Stimulated activated CD8-positive, alpha-beta memory T cell treated with anti-CD3 and anti-CD28 coated beads, Interleukin-7, amount 100 ng/mL, for 1 hour (primary cell): ENCODE measurements at regions not wholly inside any gene's neighbourhood (a gene's known extent, or its start where the extent isn't known, plus 50 kb on each side); places are given as distances from the start of the nearest gene placed in this dataset.
A peak's percentile ranks its signal among the peaks of the same experiment; 100 is the strongest.
"Not testable (repeated sequence)": the region's sequence is repeated elsewhere in the genome, so short reads cannot be mapped to it uniquely, and the experiment has no call there.

Experiments
- DNase-seq, 2 donors: peaks; one replicate each; pipeline ENCODE4 v3.0.0-alpha.2; 2020; ENCODE audit warnings: low read depth in 2 of 2

DNA sequence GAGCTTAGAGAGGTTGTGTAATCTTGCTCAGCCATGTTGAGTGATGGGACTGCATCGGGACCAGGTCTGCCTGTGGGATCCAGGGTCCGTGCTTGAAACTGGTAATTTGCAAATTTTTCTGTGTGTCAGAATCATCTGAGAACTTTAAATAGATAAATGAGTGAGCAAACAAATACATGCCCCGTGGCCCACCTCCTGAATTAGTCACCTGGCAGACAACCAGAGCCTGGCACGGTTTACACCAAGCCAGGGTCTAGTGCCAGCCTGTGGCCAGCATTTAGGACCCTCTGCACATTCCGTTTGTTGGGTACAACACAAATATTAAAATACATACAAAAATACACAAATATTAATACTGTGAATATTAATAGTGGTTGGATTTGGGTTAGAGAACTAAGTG lies 90.6 kb upstream of the STOX2 start:
- no peak for DNase-seq

DNA sequence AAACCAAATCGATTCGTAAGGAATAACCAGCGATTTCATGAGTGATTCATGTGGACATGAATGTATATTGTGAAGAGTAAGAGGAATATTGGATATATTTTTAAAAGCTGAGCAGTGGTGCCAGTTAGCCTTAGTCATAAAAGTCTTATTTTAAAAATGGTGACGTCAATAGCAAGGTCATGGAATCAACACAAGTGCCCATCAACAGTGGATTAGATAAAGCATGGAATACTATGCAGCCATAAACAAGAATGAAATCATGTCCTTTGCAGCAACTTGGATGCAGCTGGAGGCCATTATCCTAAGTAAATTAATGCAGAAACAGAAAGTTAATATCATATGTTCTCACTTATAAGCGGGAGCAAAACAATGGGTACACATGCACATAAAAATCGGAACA lies 89.0 kb upstream of the STOX2 start:
- no peak for DNase-seq

DNA sequence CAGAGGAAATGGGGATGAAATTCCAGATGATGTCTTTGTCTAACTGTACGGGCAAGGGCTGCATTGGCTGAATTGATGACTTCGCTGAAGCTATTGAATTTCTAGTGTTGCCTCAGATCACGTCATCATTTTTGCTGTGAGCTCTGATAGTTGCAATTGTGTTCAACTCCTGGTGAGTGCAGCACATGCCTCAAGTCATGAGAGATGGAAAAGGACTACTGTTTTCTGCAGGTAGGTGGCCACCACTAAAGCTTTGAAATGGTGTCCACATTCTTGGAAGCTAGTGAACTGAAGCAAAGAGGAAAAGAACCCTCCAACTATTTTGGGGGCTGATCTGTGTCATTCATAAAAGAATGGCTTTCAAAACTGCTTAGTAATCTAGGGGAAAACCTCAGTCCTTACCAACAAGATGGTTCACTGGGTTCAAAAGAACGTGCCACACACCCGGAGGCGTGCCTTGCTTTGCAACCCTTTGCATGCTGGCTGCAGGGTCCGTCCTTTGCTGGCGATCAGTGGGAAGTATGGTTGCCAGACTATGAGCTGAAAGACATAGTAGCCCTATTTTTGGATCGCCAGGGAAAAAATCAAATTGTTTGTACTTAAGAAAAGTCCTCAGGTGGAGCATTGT lies 88.1 kb upstream of the STOX2 start:
- no peak for DNase-seq

DNA sequence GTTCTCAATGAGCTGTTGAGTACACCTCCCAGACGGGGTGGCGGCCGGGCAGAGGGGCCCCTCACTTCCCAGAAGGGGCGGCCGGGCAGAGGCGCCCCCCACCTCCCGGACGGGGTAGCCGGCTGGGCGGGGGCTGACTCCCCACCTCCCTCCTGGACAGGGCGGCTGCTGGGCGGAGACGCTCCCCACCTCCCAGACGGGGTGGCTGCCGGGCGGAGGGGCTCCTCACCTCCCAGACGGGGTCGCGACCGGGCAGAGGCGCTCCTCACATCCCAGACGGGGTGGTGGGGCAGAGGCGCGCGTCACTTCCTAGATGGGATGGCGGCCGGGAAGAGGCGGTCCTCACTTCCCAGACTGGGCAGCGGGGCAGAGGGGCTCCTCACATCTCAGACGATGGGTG lies 86.5 kb upstream of the STOX2 start:
- DNase-seq, result not testable (repeated sequence)

DNA sequence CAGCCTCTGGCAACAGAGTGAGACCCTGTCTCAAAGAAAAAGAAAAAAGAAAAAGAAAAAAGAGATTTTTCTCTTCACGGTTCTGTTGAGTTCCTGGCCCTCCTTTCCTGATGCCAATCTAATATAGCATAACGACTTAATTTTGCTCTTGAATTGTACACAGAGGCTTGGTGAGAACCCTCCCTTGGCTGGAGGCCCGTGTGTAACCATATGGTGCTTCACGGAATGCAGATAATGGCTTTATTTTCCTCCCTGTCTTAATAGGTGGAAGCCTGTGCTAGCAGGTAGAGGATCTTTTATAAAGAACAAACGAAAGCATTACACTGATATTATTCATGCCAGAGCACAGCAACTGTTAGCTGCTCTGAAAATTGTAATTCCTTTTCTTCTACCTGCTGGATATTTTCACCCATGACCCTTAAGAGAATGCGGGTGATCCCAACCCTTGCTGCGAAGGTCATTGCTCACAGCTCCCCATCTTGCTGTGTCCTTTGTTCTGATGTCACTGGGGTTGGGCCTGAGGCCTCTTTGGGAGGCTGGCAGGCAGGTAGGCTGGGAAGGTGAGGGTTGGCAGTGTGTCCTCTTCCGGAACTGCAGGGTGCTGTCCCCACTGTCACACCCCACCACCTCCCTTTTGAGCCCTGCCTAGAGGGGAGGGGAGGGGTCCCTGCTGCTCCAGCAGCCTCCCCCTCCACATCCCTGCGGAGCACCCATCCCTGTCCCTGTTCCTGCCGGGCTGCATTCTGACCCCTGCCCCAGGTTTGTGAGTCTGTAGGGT lies 83.8 kb upstream of the STOX2 start:
- no peak for DNase-seq

DNA sequence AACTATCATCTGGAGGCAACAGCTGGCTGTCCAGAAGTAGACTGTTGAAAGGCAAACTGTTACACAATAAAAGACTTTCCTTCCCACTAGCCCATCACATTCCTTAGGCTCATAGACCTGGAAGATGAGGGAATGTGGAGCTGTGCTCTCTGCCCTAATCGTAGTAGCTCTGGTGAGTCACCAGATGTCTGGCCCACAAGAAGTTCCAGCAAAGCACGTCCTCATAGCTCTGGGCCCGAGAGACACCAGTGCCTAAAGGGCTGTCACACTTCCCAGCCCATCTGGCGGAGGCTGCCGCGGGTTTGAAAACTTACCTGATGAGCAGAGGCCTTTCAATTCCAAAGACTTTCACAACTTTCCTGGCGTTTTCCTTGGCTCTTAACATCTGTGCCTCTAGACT lies 81.7 kb upstream of the STOX2 start:
- DNase-seq, result no peak

DNA sequence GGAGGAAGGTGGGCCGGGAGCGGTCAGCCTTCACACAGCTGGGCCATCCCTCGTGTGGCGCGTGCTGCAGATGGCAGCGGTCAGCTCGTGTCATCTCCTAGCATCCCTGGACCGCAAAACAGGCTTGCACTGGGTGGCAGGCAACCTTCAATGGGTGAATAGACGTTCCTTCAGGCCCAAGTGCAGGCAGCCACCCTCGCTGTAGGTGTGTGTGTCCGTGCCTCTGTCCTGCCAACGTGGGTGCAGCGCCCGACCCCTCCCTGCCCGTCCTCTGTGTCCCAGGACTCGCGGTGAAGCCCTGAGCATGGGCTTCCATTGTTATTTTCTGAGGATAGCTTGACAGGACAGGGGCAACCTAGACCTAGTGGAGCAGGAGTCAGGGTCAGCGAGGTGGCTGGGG lies 79.8 kb upstream of the STOX2 start:
- DNase-seq, result no peak

DNA sequence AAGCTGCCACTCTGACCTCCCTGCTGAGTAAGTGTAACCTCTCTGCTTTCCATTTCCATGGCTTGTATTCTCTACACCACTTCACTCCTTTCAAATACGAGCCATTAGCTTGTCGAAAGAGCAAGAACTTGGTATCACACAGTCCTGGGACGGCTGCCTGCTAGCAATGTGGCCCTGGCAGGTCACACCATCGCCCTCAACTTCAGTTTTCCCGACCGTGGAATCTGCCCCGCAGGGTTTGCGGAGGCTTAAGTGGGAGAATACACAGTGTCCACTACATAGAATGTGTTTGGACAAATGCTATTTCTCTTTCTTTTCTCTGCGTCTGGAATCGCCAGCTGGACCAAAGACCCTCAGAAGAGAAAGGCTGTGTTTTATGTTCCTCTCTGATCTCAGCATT lies 78.6 kb upstream of the STOX2 start:
- no peak for DNase-seq

DNA sequence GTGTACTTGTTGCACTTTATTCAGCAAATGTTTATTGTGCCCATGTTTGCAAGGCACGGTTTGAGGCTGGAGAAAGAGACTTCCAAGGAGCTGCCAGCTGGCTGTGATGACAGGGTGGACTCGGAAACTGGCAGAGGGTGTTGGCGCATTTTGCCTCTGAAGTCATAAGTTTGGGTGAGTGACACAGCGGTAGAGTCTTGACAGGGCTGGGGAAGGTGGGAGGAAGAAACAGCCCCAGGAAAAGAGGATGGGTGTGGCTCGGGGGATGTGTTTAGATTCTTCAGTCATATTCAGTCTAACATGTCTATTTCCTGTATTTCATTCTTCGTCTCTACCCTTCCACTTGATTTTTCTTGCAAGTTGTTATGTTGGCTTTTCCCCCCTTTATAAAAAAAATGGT lies 77.0 kb upstream of the STOX2 start:
- no peak for DNase-seq

DNA sequence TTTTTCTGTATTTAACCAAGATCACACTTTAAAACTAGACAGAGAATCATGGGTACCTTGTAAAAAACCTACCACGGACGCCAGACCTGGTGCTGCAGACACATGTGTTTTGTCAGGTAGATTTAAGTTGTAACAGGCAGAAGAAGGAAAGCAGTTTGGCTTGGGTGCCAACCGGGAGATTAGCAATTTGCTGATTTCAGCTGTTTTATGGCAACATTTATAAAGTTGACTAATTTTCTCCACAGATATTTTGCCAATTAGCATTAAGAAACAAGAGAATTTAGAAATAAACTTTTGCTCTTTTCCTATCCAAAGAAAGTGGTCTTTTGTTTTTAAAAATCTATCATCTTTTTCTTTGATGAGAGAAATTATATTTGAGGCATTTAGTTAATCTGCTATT lies 76.3 kb upstream of the STOX2 start:
- DNase-seq, result no peak

DNA sequence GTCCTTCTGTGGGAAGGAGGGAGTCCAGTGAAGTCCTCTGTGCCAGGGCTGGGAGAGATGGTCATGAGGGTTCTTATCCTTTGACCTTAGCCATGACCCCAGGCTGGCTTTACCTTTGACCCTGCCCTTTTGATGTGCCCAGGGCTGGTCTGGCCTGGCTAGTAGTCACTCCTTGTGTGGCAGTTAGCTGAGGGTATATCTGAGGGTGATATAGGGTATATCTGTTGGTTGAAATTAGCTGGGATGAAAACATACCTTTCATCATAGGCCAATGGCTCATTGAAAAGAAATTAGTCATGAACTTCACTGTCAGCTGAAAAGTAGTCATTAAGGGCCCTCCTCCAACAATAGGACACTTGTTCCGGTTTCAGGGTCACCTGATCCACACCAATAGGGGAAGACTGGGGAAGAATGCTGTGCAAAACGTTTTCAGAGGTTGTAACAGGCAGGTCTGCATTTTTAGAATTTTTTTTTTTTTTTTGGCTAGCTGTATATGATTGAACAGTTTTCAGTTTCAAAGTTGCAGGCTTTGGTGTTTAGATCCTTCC lies 74.6 kb upstream of the STOX2 start:
- no peak for DNase-seq

DNA sequence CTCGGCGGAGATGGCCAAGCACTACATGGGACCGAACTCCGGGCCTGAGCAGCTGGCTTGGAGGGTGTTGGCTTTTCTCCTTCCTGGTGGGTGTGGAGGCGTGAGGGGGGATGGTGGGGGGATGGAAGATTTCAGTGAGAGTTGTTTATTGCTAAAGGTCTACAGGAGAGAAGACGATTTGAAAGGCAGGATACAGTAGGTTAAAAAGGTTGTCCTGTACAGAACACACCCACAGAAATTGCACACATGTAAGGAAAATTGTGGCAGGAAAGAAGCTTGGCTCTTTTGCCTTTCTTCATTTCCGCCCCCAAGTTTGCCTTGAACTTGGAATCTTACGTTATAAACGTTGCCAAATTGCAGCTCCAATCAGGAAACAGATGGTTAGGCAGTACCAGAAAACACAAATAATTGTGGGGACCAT lies 74.1 kb upstream of the STOX2 start:
- DNase-seq, result no peak

DNA sequence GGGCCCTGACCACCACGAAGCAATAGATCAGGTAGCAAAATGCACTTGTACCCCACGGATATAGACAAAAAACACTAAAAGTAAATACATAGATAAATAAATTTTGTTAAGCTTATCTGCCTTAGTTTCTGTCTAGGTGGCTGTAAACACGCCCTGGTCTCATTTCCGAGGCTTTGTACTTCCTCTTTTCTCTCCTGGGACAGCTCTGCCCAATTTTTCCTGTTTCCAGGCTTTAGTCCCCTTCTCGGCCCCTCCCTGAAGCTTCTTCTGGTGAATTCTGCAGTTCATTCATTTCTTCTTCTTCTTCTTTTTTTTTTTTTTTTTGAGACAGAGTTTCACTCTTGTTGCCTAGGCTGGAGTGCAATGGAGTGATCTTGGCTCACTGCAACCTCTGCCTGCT lies 73.4 kb upstream of the STOX2 start:
- DNase-seq, result no peak

DNA sequence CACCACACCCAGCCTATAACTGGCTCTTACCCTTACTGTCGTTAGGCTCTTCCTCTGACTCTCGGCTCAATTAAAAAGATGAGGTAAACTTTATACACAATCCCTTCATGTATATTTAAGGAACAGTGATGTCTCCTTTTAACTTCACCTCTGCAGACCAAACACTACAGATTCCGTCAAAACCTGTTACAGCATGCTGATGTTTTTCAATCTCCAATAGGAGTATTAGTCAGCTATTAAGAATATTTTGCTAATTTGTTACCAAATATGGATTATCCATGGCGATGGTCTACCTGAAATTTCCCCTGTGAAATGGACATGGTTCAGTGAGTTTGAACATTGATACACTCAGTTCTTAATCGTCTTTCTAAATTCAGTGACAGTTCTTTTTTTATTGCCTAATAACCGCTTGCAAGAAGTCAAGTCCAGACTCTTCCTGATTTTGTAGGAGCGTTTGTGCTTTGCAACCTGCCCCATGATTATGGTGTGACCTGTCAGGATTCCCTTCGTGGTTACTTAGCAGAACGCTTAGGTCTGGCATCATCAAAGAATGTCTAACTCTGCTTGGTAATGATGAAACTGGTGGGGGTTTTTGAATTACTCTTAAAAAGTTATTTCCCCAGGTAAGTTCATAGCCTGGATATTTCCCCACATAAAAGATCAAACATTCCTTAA lies 72.2 kb upstream of the STOX2 start:
- DNase-seq, result no peak

DNA sequence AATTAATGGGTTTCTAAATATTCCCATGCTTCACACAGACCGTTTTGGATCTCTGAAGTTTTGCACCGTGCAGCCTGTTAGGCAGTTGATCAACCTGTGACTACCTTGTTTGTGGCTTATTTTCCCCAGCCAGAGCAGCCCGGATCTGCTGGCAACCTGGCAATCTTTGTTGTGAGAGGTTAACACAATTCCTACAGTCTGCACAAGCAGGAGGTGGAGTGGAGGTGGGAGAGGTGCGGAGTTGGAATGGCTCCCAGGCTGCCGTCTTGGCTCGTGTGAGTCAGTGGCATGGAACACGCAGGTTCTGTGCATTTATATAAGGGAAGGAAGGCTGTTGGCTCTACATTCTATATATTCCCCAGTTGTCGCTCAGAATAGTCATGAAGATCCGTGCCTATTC lies 70.9 kb upstream of the STOX2 start:
- DNase-seq, result no peak

DNA sequence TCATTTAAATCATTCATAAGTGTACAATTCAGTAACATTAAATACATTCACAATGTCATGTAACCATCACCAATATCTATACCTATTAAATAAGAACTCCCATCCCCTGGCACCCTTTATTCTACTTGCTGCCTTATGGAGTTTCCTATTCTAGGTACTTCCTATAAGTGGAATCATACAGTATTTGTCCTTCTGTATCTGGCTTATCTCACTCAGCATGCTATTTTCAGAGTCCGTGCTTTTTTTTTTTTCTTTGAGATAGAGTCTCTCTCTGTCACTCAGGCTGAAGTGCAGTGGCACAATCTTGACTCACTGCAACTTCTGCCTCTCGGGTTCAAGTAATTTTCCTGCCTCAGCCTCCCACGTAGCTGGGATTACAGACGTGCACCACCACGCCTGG lies 67.9 kb upstream of the STOX2 start:
- no peak for DNase-seq

DNA sequence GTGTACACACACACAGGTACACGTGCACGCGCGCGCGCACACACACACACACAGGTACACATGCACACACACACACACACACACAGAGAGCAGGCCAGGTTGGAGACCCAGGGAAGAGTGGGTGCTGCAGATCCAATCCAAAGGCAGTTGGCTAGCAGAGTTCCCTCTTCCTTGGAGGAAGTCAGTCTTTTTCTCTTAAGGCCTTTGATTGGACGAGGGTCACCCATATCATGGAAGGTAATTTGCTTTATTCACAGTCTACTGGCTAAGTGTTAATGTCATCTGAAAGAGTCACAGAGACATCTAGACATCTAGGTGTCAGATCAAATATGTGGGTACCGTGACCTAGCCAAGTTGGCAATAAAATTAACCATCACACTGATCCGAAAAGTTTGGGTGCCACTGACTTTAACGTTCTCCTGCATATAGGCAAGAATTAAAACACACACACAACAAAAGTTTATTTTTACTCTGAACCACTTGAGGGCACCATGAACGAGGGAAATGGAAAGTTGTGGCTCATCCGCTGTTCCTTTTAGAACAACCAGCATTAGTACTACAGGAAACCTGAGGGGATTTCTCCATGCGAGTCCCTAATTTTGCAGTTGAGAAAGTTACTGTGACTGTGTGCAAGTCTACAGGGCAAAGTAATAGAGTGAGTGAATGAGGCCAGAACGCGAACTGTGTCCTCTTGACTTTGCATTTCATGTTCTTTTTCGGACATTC lies 66.0 kb upstream of the STOX2 start:
- no peak for DNase-seq

DNA sequence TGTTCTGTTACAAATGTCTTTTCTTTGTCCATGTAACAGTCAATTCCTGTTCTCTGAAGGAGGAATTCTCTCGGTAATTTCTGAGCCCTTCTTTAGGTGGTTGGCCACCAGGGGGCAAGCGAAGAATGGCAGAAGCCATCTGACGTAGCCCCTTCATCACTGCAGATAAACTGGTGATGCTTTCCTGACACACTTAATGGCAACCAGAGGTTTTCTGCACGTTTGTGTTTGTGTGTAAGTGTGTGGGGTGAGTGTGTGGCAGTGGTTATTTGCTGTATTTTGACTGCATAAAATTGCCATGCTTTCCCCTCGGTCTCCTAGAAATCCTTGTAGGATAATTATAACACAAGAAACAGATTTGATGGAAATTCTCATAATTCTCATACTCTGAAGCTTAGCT lies 64.8 kb upstream of the STOX2 start:
- DNase-seq, result peak in 1 of 2 donors; percentile 32

DNA sequence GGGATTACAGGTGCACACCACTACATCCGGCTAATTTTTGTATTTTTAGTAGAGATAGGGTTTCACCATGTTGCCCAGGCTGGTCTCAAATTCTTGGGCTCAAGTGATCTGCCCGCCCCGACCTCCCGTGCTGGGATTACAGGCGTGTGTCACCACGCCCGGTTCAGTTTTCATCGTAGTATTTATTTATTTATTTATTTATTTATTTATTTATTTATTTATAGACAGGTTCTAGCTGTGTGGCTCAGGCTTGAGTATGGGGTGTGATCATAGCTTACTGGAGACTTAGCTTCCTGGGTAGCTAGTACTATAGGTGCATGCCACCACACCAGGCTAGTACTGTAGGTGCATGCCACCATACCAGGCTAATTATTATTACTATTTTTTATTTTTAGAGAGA lies 64.1 kb upstream of the STOX2 start:
- DNase-seq, result no peak

DNA sequence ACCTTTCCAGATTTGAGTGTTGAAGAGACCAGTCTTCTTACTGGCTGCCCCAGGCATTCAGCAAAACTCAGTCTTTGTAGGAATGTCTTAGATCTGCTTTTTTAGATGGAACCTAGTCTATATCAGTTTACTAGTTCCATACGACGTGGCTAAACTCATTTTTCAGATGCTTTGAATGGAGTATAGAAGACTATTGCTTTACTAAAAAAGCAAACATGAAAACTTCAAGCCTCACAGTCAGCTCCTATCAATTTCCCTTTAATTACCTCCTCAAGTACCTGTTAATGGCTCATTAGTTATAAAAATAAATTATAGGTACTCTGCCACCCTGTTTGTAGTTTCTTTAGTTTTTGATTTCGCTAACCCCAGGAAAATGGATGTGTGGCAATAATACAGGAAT lies 63.0 kb upstream of the STOX2 start:
- DNase-seq, result no peak

DNA sequence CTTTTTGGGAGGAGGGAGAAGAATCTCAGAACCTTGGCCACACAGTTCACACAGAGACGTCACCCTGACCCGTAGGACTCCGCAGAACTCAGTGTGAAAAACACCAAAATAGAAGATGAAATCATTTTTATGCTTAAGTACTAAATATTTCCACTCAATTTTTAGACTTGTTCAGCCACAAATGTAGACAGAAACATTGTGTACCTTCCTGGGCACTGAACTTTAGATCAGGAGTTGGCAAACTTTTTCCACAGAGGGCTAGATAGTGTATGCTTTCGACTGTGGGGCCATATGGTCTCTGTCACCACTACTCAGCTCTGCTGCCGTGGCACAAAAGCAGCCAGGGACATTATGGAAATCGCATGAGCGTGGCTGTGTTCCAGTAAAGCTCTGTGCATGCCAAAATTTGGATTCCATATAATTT lies 61.8 kb upstream of the STOX2 start:
- no peak for DNase-seq

DNA sequence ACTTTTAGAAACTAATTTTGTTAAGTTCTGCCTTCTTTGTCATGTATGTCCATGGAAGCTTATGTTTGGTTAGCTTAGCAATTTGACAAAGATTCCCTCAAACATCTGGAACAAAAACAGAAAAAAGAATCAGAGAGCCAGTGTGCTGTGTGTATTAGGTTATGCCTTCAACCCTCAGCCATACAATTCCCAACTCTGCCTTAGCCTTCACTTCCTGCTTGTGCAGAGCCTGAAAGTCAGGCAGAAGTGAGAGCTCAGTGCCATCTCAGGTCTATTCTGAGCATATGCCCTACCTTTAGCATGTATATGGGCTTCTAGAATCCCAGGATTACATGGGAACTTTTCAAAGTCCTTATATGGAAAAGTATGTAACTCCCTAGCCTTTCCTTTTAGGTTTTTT lies 58.2 kb upstream of the STOX2 start:
- DNase-seq, result no peak
